ENCODE measurements at regions not wholly inside any gene's neighbourhood (a gene's known extent, or its start where the extent isn't known, plus 50 kb on each side); places are given as distances from the start of the nearest gene placed in this dataset.
"Not testable (repeated sequence)": the region's sequence is repeated elsewhere in the genome, so short reads cannot be mapped to it uniquely, and the experiment has no call there.

DNA sequence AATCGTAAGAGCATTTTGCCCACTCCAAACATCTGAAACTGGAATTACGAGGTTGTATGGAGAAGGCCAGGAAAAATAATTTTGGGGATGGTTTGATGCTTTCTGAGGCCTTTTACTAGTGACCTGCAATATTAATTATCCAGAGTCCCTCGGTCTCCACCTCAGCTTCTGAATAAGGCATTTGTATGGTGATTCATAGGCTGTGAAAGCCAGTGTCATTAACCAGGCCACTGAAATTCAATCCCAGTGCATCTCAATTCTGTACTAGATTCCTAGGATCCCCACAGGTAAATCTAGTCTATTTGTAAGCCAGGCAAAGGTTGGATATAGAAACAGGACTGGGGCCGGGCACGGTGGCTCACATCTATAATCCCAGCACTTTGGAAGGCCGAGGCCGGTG is 135.4 kb upstream of the RBPJ start:
- H3K27ac Mint-ChIP-seq, result no peak overlapping the region
- H3K4me1 Mint-ChIP-seq (ENCODE audit: low read depth), result no peaks in the 10 kb centered on the region
- H3K27me3 Mint-ChIP-seq, result no peaks in the 10 kb centered on the region
- no peaks in the 10 kb centered on the region for H3K9me3 Mint-ChIP-seq (ENCODE audit: low read depth)
- no peak overlapping the region for H3K4me3 Mint-ChIP-seq
- no peaks in the 10 kb centered on the region for H3K36me3 Mint-ChIP-seq

DNA sequence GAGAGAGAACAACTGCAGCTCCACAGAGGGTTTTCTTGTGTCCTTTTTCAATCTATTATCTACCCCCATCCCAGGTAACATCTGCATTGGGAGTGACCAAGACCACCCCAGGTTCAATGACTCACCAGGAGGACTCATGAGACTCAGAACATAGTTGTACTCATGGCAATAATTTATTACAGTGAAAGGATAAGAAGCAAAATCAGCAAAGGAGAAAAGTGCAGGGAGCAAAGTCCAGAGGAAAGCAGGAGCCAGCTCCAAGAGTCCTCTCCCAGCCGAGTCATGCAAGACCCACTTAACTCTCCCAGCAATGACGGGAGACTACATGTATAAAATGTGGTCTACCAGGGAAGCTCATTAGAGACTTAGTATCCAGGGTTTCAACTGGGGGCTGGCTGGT is 129.5 kb upstream of the RBPJ start:
- peak overlapping the region; percentile 24 for H3K27ac Mint-ChIP-seq
- peaks cover 24% of the 10 kb centered on the region for H3K4me1 Mint-ChIP-seq (ENCODE audit: low read depth)
- no peaks in the 10 kb centered on the region for H3K9me3 Mint-ChIP-seq (ENCODE audit: low read depth)
- no peak overlapping the region for H3K4me3 Mint-ChIP-seq
- H3K27me3 Mint-ChIP-seq, result no peaks in the 10 kb centered on the region
- no peaks in the 10 kb centered on the region for H3K36me3 Mint-ChIP-seq

GRCh38 chr4:26192899-26193869 is 127.6 kb upstream of the RBPJ start:
- Mint-ChIP-seq H3K4me3 (no peak overlapping the region), H3K27me3 (no peaks in the 10 kb centered on the region), H3K27ac (peak overlapping the region; percentile 43), H3K36me3 (no peaks in the 10 kb centered on the region), H3K4me1 (ENCODE audit: low read depth) (peaks cover 39% of the 10 kb centered on the region), H3K9me3 (ENCODE audit: low read depth) (no peaks in the 10 kb centered on the region)

GRCh38 chr4:26194764-26195163 is 126.0 kb upstream of the RBPJ start:
- Mint-ChIP-seq H3K4me1 (ENCODE audit: low read depth) (peaks cover 49% of the 10 kb centered on the region), H3K9me3 (ENCODE audit: low read depth) (no peaks in the 10 kb centered on the region), H3K4me3 (no peak overlapping the region), H3K27me3 (no peaks in the 10 kb centered on the region), H3K36me3 (no peaks in the 10 kb centered on the region), H3K27ac (no peak overlapping the region)

DNA sequence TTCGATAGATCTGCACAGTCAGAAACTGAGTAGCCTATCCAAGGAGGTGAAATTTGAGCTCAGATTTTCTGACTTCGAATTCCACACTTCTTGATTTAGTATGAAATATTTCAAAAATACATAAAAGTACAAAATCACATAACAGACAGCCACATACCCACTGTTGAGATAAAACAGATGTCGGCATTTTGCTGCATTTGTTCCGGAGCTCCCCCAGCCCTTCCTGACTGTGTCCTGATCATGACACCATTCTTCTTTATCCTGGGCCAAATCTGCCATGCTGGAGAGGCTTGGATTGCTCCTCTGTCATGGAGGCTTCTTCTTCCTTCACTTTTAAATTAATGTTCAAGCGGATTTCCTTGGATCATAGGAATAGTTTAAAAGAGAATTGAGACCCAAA is 124.2 kb upstream of the RBPJ start:
- H3K4me3 Mint-ChIP-seq, result no peak overlapping the region
- H3K9me3 Mint-ChIP-seq (ENCODE audit: low read depth), result no peaks in the 10 kb centered on the region
- H3K27ac Mint-ChIP-seq, result peak overlapping the region; percentile 97
- H3K4me1 Mint-ChIP-seq (ENCODE audit: low read depth), result peaks cover 49% of the 10 kb centered on the region
- H3K27me3 Mint-ChIP-seq, result no peaks in the 10 kb centered on the region
- H3K36me3 Mint-ChIP-seq, result no peaks in the 10 kb centered on the region

DNA sequence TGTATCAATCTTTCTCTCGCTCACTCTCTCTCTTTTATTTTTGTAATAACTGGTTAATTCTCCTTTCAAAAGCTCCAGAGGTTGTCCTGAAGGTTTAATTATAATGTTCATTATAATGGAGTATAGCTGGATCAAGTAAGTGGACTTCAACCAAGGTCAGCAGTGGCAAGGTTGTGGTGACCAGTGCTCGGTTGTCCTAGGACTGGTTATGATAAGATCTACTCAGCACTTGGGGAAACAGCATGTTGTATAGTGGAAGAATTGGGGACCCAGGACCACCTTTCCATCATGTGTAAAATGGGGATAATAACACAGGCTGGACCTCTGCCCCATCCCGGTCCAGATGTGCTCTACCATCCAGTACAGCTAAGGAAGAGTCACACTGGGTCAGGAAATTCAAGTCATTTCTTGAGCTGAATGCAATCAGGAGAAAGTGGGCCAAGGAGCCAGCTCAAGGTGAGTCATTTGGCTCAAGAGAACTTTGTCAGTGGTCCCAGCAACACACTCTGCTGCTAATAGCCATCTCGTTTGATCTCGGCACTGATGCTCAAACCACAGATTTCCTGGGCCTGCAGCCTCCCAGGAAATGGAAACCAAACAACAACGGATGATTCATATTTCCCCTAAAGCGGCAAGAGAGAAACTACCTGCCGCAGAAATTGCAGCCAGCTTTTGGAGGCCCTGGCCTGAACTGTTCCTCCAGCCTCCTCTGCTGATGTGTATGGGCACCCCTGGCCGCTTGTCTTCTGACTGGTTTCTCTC is 123.6 kb upstream of the RBPJ start:
- peak overlapping the region; percentile 71 for H3K4me3 Mint-ChIP-seq
- H3K36me3 Mint-ChIP-seq, result no peaks in the 10 kb centered on the region
- H3K27ac Mint-ChIP-seq, result peak overlapping the region; percentile 97
- H3K27me3 Mint-ChIP-seq, result no peaks in the 10 kb centered on the region
- peaks cover 49% of the 10 kb centered on the region for H3K4me1 Mint-ChIP-seq (ENCODE audit: low read depth)
- no peaks in the 10 kb centered on the region for H3K9me3 Mint-ChIP-seq (ENCODE audit: low read depth)

DNA sequence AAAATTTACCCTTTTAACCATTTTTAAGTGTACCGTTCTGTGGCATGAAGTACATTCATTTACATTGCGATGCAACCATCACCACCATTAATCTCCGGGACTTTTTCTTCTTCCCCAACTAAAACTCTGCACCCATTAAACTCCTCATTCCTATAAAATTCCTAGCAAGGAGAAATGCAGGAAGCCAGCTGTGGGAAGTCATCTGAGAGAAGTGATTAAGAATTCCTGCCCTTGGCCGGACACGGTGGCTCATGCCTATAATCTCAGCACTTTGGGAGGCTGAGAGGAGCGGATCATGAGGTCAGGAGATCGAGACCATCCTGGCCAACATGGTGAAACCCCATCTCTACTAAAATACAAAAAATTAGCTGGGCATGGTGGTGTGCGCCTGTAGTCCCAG is 121.9 kb upstream of the RBPJ start:
- not testable (repeated sequence) for H3K36me3 Mint-ChIP-seq; H3K27me3 Mint-ChIP-seq; H3K4me3 Mint-ChIP-seq; H3K9me3 Mint-ChIP-seq (ENCODE audit: low read depth)
- Mint-ChIP-seq H3K27ac (peak overlapping the region; percentile 97), H3K4me1 (ENCODE audit: low read depth) (peaks cover 52% of the 10 kb centered on the region)

DNA sequence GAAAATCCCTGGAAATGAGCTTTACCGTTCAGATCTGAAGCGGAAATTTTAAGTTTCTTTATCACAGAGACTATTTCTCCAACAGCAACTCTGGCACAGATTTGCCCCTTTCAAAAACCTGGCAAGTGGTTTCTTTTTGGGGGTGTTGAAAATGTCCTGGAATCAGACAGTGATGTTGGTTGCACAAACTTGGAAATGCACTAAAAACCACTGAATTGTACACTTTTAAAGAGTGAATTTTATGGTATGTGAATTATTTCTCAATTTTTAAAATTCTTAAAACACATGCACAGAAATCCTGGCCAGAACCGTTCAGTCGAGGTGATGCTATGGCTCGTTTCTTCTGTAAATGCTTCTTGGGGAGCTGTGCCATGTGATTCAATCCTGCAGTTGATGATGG is 121.2 kb upstream of the RBPJ start:
- Mint-ChIP-seq H3K27ac (no peak overlapping the region), H3K36me3 (no peaks in the 10 kb centered on the region), H3K9me3 (ENCODE audit: low read depth) (no peaks in the 10 kb centered on the region), H3K27me3 (no peaks in the 10 kb centered on the region), H3K4me3 (no peak overlapping the region), H3K4me1 (ENCODE audit: low read depth) (peaks cover 56% of the 10 kb centered on the region)

DNA sequence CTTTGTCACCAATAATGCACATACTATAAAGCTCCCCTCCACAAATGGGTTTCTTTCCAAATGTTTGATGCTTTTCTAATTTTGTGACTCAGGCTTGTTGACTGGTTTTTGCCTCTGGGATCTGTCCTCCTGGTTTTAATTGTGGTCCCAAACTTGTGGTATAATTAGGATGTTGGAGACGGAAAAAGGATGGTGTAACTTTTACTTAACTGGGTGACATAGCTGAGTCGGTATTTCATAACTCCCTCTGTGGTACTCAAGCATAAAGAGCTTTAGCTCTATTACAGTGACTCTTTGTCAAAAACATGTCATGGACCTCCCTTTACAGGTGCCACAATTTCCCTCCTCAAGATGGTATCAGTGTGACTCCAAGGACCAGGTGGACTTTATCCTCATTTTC is 119.7 kb upstream of the RBPJ start:
- Mint-ChIP-seq H3K4me3 (no peak overlapping the region), H3K9me3 (ENCODE audit: low read depth) (no peaks in the 10 kb centered on the region), H3K36me3 (no peaks in the 10 kb centered on the region), H3K4me1 (ENCODE audit: low read depth) (peaks cover 50% of the 10 kb centered on the region), H3K27me3 (no peaks in the 10 kb centered on the region), H3K27ac (no peak overlapping the region)

DNA sequence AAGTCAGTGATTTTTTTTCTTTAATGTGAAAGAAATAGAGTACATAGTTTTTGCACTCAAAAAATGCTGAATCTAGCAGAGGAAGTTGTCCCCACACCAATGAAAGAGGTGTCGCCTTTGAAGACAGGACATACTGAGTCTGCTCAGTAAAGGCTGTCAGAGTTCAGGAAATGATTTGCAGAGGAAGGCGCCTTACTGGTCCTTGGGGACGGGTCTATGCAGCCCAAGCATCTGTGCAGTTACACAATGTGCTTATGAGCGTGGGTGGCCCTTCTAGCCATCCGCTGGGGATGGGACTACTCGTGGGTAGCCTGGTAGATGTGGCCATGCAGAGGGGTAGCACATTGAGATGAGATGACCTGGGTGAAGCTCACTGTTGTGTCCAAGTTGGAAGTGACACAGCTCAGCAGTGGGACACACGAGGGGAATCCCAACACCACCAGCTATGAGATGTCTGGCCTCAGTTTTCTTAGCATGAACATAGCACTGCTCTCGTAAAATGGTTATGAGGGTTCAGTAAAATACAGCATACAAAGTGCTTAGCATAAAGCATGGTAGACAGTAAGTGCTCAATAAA is 116.5 kb upstream of the RBPJ start:
- Mint-ChIP-seq H3K27me3 (no peaks in the 10 kb centered on the region), H3K27ac (peak overlapping the region; percentile 59), H3K4me3 (peak overlapping the region; percentile 8), H3K9me3 (ENCODE audit: low read depth) (no peaks in the 10 kb centered on the region), H3K4me1 (ENCODE audit: low read depth) (peaks cover 23% of the 10 kb centered on the region), H3K36me3 (no peaks in the 10 kb centered on the region)

GRCh38 chr4:26204911-26205370 is 115.9 kb upstream of the RBPJ start:
- H3K27ac Mint-ChIP-seq, result no peak overlapping the region
- no peaks in the 10 kb centered on the region for H3K36me3 Mint-ChIP-seq
- H3K27me3 Mint-ChIP-seq, result peaks cover 3% of the 10 kb centered on the region
- peaks cover 22% of the 10 kb centered on the region for H3K4me1 Mint-ChIP-seq (ENCODE audit: low read depth)
- H3K9me3 Mint-ChIP-seq (ENCODE audit: low read depth), result no peaks in the 10 kb centered on the region
- no peak overlapping the region for H3K4me3 Mint-ChIP-seq

GRCh38 chr4:26206339-26206738 is 114.5 kb upstream of the RBPJ start:
- peaks cover 10% of the 10 kb centered on the region for H3K27me3 Mint-ChIP-seq
- H3K4me3 Mint-ChIP-seq, result no peak overlapping the region
- H3K36me3 Mint-ChIP-seq, result no peaks in the 10 kb centered on the region
- no peak overlapping the region for H3K27ac Mint-ChIP-seq
- peaks cover 22% of the 10 kb centered on the region for H3K4me1 Mint-ChIP-seq (ENCODE audit: low read depth)
- H3K9me3 Mint-ChIP-seq (ENCODE audit: low read depth), result no peaks in the 10 kb centered on the region

DNA sequence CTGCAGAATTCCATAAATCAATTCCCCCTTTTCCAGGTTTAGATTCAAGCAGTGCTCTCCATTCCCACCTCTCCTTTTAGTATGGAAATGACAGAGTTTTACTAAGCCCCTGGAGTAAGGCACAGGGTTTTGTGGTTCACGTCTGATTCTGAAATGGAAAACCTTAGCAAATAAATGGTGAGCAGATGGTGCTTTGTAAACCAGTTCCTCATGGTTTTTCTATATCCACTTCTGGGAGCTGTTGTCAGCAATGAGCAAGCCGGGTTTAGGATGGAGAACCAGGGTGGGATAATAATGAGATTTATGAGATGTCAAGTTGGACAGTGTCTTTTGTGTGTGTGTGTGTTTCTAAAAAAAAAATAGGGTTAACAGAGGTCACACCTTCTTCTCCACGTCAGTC is 113.8 kb upstream of the RBPJ start:
- Mint-ChIP-seq H3K4me3 (no peak overlapping the region), H3K9me3 (ENCODE audit: low read depth) (no peaks in the 10 kb centered on the region), H3K4me1 (ENCODE audit: low read depth) (peaks cover 22% of the 10 kb centered on the region), H3K36me3 (no peaks in the 10 kb centered on the region), H3K27ac (no peak overlapping the region), H3K27me3 (peaks cover 10% of the 10 kb centered on the region)

DNA sequence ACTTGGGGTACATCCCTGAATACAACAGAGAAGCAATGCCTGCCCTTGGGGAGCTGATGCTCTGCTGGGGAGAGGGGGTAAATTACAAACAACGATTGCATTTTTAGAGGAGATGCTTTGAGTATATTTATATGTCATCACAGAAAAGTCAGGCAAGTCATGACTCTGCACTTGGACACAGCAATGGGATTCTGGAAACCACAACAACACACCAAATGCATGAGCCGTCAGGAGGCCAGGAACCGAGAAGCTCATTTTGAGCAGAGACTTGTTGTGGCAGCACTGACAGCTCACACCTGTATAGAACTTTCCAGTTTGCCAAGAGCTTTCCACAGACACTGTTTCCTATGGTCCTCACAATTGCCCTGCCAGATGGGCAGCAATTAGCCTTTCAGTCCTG is 113.2 kb upstream of the RBPJ start:
- H3K9me3 Mint-ChIP-seq (ENCODE audit: low read depth), result no peaks in the 10 kb centered on the region
- no peak overlapping the region for H3K27ac Mint-ChIP-seq
- no peaks in the 10 kb centered on the region for H3K36me3 Mint-ChIP-seq
- peaks cover 11% of the 10 kb centered on the region for H3K27me3 Mint-ChIP-seq
- H3K4me1 Mint-ChIP-seq (ENCODE audit: low read depth), result peaks cover 21% of the 10 kb centered on the region
- no peak overlapping the region for H3K4me3 Mint-ChIP-seq

All from activated naive CD8-positive, alpha-beta T cell (primary cell).